Heart left ventricle (tissue), 13 donors: ENCODE measurements at regions not wholly inside any gene's neighbourhood (a gene's known extent, or its start where the extent isn't known, plus 50 kb on each side); places are given as distances from the start of the nearest gene placed in this dataset.

Source experiments
- CTCF ChIP-seq, 12 donors: fragments of 200-600 bp; sonication (generic) in 4 of 12; IDR thresholded peaks; one replicate each; pipeline versions ENCODE4 v1.5.0 to v1.8.0; 2018 to 2022; ENCODE audit warnings: antibody characterized with exemption in 12 of 12, mild to moderate bottlenecking in 5 of 12
- POLR2A ChIP-seq, 2 donors: fragments of 450-650 bp; IDR thresholded peaks; one replicate each; pipeline ENCODE4 v1.6.1; 2017; ENCODE audit warnings: antibody characterized with exemption in 2 of 2, mild to moderate bottlenecking in 2 of 2, moderate library complexity in 2 of 2
- donor health status: ischemic (EF 13 %, LVEDD 7.1; RV severe dilation, severe dysfunction).
- donor health status: DM: no; HTN: yes; CAD: no.
- donor health status: DM: no; HTN: no; CAD: no.
- donor health status: ischemic (EF 25% LVEDD 6.9; RV normal size, moderate dysfunction).
- donor health status: ischemic (EF 25% LVEDD 5.7; RV mildly dilated, moderate dysfunction).
- donor health status: ischemic (EF 35%, LVEDD 5.7; RV mildly dilated, moderate dysfunction).
- donor health status: nonischemic (EF 11% LVEDD 7.7; RV severe dilation, severe dysfunction).
- donor health status: DM: yes; HTN: yes; CAD: no.
- donor health status: PGD.
- donor health status: ischemic (EF 29% LVEDD 5.4; RV normal size, mild dysfunction).
- donor health status: nonischemic (EF 23%, LVEDD 6.1; RV moderate dilation, normal function).

DNA sequence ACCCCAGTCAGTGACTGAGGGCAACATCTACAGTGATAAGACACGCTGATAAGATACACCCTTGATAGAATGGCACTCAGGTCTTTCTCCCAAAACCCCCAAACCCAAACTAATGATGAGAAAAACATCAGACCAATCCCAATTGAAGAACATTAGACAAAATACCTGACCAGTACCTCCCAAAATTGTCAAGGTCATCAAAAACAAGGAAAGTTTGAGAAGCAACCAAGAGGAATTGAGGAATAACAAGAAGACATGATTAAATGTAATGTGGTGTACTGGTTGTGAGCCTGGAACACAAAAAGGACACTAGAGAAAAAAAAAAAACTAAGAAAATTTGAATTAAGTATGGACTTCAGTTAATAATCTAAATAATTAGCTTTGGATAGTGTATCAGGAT, 222.8 kb downstream of the GAS1 start:
- TF ChIP-seq CTCF (IDR thresholded peaks at IDR 0.05) (no peak), POLR2A (IDR thresholded peaks at IDR 0.05) (no peak)
